HEK293 (cell line): ENCODE measurements at regions not wholly inside any gene's neighbourhood (a gene's known extent, or its start where the extent isn't known, plus 50 kb on each side); places are given as distances from the start of the nearest gene placed in this dataset.

ENCODE experiments used
- CTCF ChIA-PET: fragments of 350-600 bp; formaldehyde crosslinking; extraction: SDS; loops from one replicate; lab custom pipeline; 2021; ENCODE audit warnings: antibody characterized with exemption; lab: Yijun Ruan, JAX
- POLR2A ChIA-PET: fragments of 300-600 bp; formaldehyde crosslinking; extraction: SDS; loops from one replicate; lab custom pipeline; 2020; ENCODE audit warnings: antibody characterized with exemption, inconsistent platforms; lab: Yijun Ruan, JAX
- H3K27ac ChIP-seq: fragments of 200-500 bp; sonication (Bioruptor generic); 2 replicates; pipeline ENCODE4 v1.5.1; 2014; ENCODE audit warnings: low read depth, low read length, control low read depth, inconsistent platforms; ENCODE audit errors: extremely low read depth
- H3K36me3 ChIP-seq, 2 experiments: fragments of 200-500 bp in 1 of 2; sonication (Bioruptor generic) in 1 of 2; 1 replicate in 1 of 2; 2 replicates in 1 of 2; pipeline ENCODE4 v1.5.1; 2014 to 2017; ENCODE audit warnings: inconsistent platforms in 2 of 2, low read length in 2 of 2; ENCODE audit not compliant: control insufficient read depth in 2 of 2, insufficient read depth in 1 of 2
- H3K4me1 ChIP-seq: fragments of 200-500 bp; sonication (Bioruptor generic); 2 replicates; pipeline ENCODE4 v1.5.1; 2014; ENCODE audit warnings: mild to moderate bottlenecking, low read length, inconsistent platforms; ENCODE audit not compliant: control insufficient read depth, insufficient read depth
- H3K4me3 ChIP-seq: 2 replicates; pipeline ENCODE4 v1.5.1; 2011; ENCODE audit warnings: low read depth, mild to moderate bottlenecking, control low read depth, low read length, moderate library complexity
- H3K9me3 ChIP-seq: fragments of 200-500 bp; sonication (Bioruptor generic); 2 replicates; pipeline ENCODE4 v1.5.1; 2014; ENCODE audit warnings: low read depth, low read length, inconsistent platforms; ENCODE audit not compliant: control insufficient read depth, insufficient read depth
- CTCF ChIP-seq: fragments of 450-650 bp; formaldehyde crosslinking; IDR thresholded peaks from 2 replicates; pipeline ENCODE4 v1.5.1; 2016; ENCODE audit warnings: missing biosample characterization, missing genetic modification characterization
- KLF1 ChIP-seq: fragments of 450-650 bp; formaldehyde crosslinking; IDR thresholded peaks from 2 replicates; pipeline ENCODE4 v1.5.1; 2016; ENCODE audit warnings: missing biosample characterization, missing genetic modification characterization
- OSR2 ChIP-seq: fragments of 450-650 bp; formaldehyde crosslinking; IDR thresholded peaks from 2 replicates; pipeline ENCODE4 v1.5.1; 2016; ENCODE audit warnings: missing biosample characterization, missing genetic modification characterization
- PRDM10 ChIP-seq: fragments of 450-650 bp; formaldehyde crosslinking; IDR thresholded peaks from 2 replicates; pipeline ENCODE4 v1.5.1; 2016; ENCODE audit warnings: missing biosample characterization, missing genetic modification characterization
- PRDM6 ChIP-seq: fragments of 450-650 bp; formaldehyde crosslinking; IDR thresholded peaks from 2 replicates; pipeline ENCODE4 v1.5.1; 2017; ENCODE audit warnings: missing biosample characterization, missing genetic modification characterization
- SP2 ChIP-seq: fragments of 450-650 bp; formaldehyde crosslinking; IDR thresholded peaks from 2 replicates; pipeline ENCODE4 v1.5.1; 2016; ENCODE audit warnings: missing biosample characterization, missing genetic modification characterization
- ZNF10 ChIP-seq: fragments of 450-650 bp; formaldehyde crosslinking; IDR thresholded peaks from 2 replicates; pipeline ENCODE4 v1.5.1; 2017; ENCODE audit warnings: missing biosample characterization, missing genetic modification characterization
- ZNF114 ChIP-seq: fragments of 450-650 bp; formaldehyde crosslinking; IDR thresholded peaks from 2 replicates; pipeline ENCODE4 v1.5.0; 2017; ENCODE audit warnings: missing biosample characterization, missing genetic modification characterization
- ZNF16 ChIP-seq: fragments of 450-650 bp; formaldehyde crosslinking; IDR thresholded peaks from 2 replicates; pipeline ENCODE4 v1.5.1; 2016; ENCODE audit warnings: low read depth, missing biosample characterization, missing genetic modification characterization
- ZNF169 ChIP-seq: fragments of 450-650 bp; formaldehyde crosslinking; IDR thresholded peaks from 2 replicates; pipeline ENCODE4 v1.5.1; 2016; ENCODE audit warnings: missing biosample characterization, missing genetic modification characterization
- ZNF239 ChIP-seq: fragments of 450-650 bp; formaldehyde crosslinking; IDR thresholded peaks from 2 replicates; pipeline ENCODE4 v1.5.1; 2016; ENCODE audit warnings: missing biosample characterization, missing genetic modification characterization
- ZNF37A ChIP-seq: fragments of 450-650 bp; IDR thresholded peaks from 2 replicates; pipeline ENCODE4 v1.5.1; 2018; ENCODE audit warnings: missing biosample characterization, missing genetic modification characterization
- ZNF391 ChIP-seq: fragments of 450-650 bp; formaldehyde crosslinking; IDR thresholded peaks from 2 replicates; pipeline ENCODE4 v1.5.1; 2016; ENCODE audit warnings: low read depth, missing biosample characterization, missing genetic modification characterization, borderline replicate concordance
- ZNF623 ChIP-seq: fragments of 450-650 bp; formaldehyde crosslinking; IDR thresholded peaks from 2 replicates; pipeline ENCODE4 v1.5.1; 2016; ENCODE audit warnings: missing biosample characterization, missing genetic modification characterization
- ZNF639 ChIP-seq: fragments of 450-650 bp; formaldehyde crosslinking; IDR thresholded peaks from 2 replicates; pipeline ENCODE4 v1.5.1; 2016; ENCODE audit warnings: missing biosample characterization, missing genetic modification characterization
- ZNF645 ChIP-seq: fragments of 450-650 bp; formaldehyde crosslinking; IDR thresholded peaks from 2 replicates; pipeline ENCODE4; 2016; ENCODE audit warnings: missing biosample characterization, missing genetic modification characterization
- ZNF747 ChIP-seq: fragments of 450-650 bp; formaldehyde crosslinking; IDR thresholded peaks from 2 replicates; pipeline ENCODE4 v1.5.1; 2016; ENCODE audit warnings: missing biosample characterization, missing genetic modification characterization
- ZNF843 ChIP-seq: fragments of 450-650 bp; formaldehyde crosslinking; IDR thresholded peaks from 2 replicates; pipeline ENCODE4 v1.5.1; 2016; ENCODE audit warnings: missing biosample characterization, missing genetic modification characterization

- TF ChIP-seq ZNF391 (no peak), ZNF645 (tag by site-specific recombination) (no peak), KLF1 (tag by site-specific recombination) (no peak), SP2 (tag by site-specific recombination) (no peak), PRDM10 (tag by site-specific recombination) (no peak), ZNF239 (tag by site-specific recombination) (no peak)
Observed at GRCh38 chr12:46484396-46485061, 112.0 kb upstream of the SLC38A2 start (continued).

GRCh38 chr12:46483572-46484395 is 111.2 kb upstream of the SLC38A2 start:
- Histone ChIP-seq H3K4me1 (no peaks in the 10 kb centered on the region), H3K36me3 (no peaks in the 10 kb centered on the region), H3K27ac (no peak overlapping the region), H3K9me3 (no peaks in the 10 kb centered on the region), H3K4me3 (no peak overlapping the region)
- ChIA-PET POLR2A (interaction anchor here (0.7 to 2.1 kb wide), 2 partner anchors 10 to 1113 kb away, joined by 3 to 6 read pairs; no protein-coding TSS in a partner anchor), CTCF (interaction anchor here (0.7 to 1.2 kb wide), 2 partner anchors 9 to 644 kb away, joined by 3 to 4 read pairs; no protein-coding TSS in a partner anchor)
- TF ChIP-seq ZNF843 (tag by site-specific recombination) = no peak
- no peak for TF ChIP-seq ZNF623
- TF ChIP-seq CTCF (tag by site-specific recombination) = no peak
- TF ChIP-seq PRDM6 (tag by site-specific recombination) = 0 out of 2 replicates have a peak, but pooled peaks have one; percentile 8
- no peak for TF ChIP-seq ZNF10 (tag by site-specific recombination)
- no peak for TF ChIP-seq ZNF114

- CTCF ChIA-PET = interaction anchor here (0.6 kb wide), 2 partner anchors 46 to 198 kb away, joined by 4 to 5 read pairs; no protein-coding TSS in a partner anchor
- TF ChIP-seq ZNF169 (tag by site-specific recombination) = no peak
- no peak for TF ChIP-seq OSR2
- no peak for TF ChIP-seq PRDM10 (tag by site-specific recombination)
- TF ChIP-seq ZNF37A (tag by site-specific recombination) = no peak
- no peak for TF ChIP-seq ZNF16 (tag by site-specific recombination)
- TF ChIP-seq ZNF639 (tag by site-specific recombination) = no peak
- TF ChIP-seq ZNF747 (tag by site-specific recombination) = no peak
Observed at GRCh38 chr12:46480724-46481123, 108.2 kb upstream of the SLC38A2 start.

More at GRCh38 chr12:46480724-46481123, 108.2 kb upstream of the SLC38A2 start:
- POLR2A ChIA-PET = no interaction called here
- no peak overlapping the region for H3K4me3 ChIP-seq
- no peaks in the 10 kb centered on the region for H3K4me1 ChIP-seq
- H3K36me3 ChIP-seq = no peaks in the 10 kb centered on the region
- H3K9me3 ChIP-seq = no peaks in the 10 kb centered on the region
- H3K27ac ChIP-seq = no peak overlapping the region
